ENCODE measurements at regions not wholly inside any gene's neighbourhood (a gene's known extent, or its start where the extent isn't known, plus 50 kb on each side); places are given as distances from the start of the nearest gene placed in this dataset.

GRCh38 chr1:82317671-82318070, 516.9 kb downstream of the ADGRL2 start:
- DNase-seq = no peak

GRCh38 chr1:82299656-82300055, 498.9 kb downstream of the ADGRL2 start:
- DNase-seq = no peak

- no peak for DNase-seq
These were observed 498.3 kb downstream of the ADGRL2 start for GRCh38 chr1:82299056-82299455.

- DNase-seq = no peak
These were observed 496.6 kb downstream of the ADGRL2 start for GRCh38 chr1:82297139-82297896.

- no peak for DNase-seq
These were observed 486.8 kb downstream of the ADGRL2 start for GRCh38 chr1:82287556-82287955.

GRCh38 chr1:82284213-82284612, 483.5 kb downstream of the ADGRL2 start:
- DNase-seq = no peak

GRCh38 chr1:82279241-82279640, 478.5 kb downstream of the ADGRL2 start:
- no peak for DNase-seq

GRCh38 chr1:82273816-82274215, 473.1 kb downstream of the ADGRL2 start:
- DNase-seq = no peak

- DNase-seq = no peak
These were observed 468.7 kb downstream of the ADGRL2 start for GRCh38 chr1:82269431-82269830.

- DNase-seq = no peak
These were observed 468.1 kb downstream of the ADGRL2 start for GRCh38 chr1:82268826-82269225.

- DNase-seq = no peak
These were observed 465.6 kb downstream of the ADGRL2 start for GRCh38 chr1:82266351-82266750.

GRCh38 chr1:82265436-82265835, 464.7 kb downstream of the ADGRL2 start:
- DNase-seq = no peak

- no peak for DNase-seq
These were observed 464.1 kb downstream of the ADGRL2 start for GRCh38 chr1:82264802-82265201.

GRCh38 chr1:82263396-82263795, 462.7 kb downstream of the ADGRL2 start:
- DNase-seq = no peak

- DNase-seq = no peak
These were observed 459.9 kb downstream of the ADGRL2 start for GRCh38 chr1:82260666-82261065.

- no peak for DNase-seq
These were observed 459.3 kb downstream of the ADGRL2 start for GRCh38 chr1:82260051-82260450.

- no peak for DNase-seq
These were observed 458.2 kb downstream of the ADGRL2 start for GRCh38 chr1:82258887-82259286.

- no peak for DNase-seq
These were observed 445.3 kb downstream of the ADGRL2 start for GRCh38 chr1:82246050-82246449.

- no peak for DNase-seq
These were observed 444.7 kb downstream of the ADGRL2 start for GRCh38 chr1:82245345-82246014.

- no peak for DNase-seq
These were observed 439.8 kb downstream of the ADGRL2 start for GRCh38 chr1:82240571-82240970.

GRCh38 chr1:82230667-82231066, 429.9 kb downstream of the ADGRL2 start:
- no peak for DNase-seq

GRCh38 chr1:82227306-82228095, 426.8 kb downstream of the ADGRL2 start:
- DNase-seq = no peak

- no peak for DNase-seq
These were observed 425.4 kb downstream of the ADGRL2 start for GRCh38 chr1:82226186-82226505.

Data from activated CD4-positive, CD25-positive, alpha-beta regulatory T cell treated with anti-CD3 and anti-CD28 coated beads, Interleukin-2, amount 50 U/mL, for 72 hours (primary cell).